A549 (cell line): ENCODE measurements at regions not wholly inside any gene's neighbourhood (a gene's known extent, or its start where the extent isn't known, plus 50 kb on each side); places are given as distances from the start of the nearest gene placed in this dataset.

Source experiments
- ATAC-seq, 2 experiments: fragments of 200-7000 bp in 1 of 2; fragments of >200 bp in 1 of 2; cut with Nextera tagmentation in 1 of 2; cut with Tn5 transposase in 1 of 2; 3 replicates each; pipeline versions ENCODE4 v1.8.0 to v1.9.1; 2018 to 2020; ENCODE audit warnings: mild to moderate bottlenecking in 1 of 2, moderate library complexity in 1 of 2
- CTCF ChIA-PET: fragments of 300-600 bp; sonication (Branson Sonifier 250); formaldehyde crosslinking; extraction: SDS; loops from one replicate; lab custom pipeline; 2021; ENCODE audit warnings: antibody characterized with exemption, inconsistent platforms; lab: Yijun Ruan, JAX
- POLR2A ChIA-PET: fragments of 350-600 bp; formaldehyde crosslinking; extraction: SDS; loops from one replicate; lab custom pipeline; 2021; ENCODE audit warnings: antibody characterized with exemption, inconsistent platforms; lab: Yijun Ruan, JAX
- DNase-seq, 2 experiments: peaks; one replicate each; pipeline versions ENCODE4 v3.0.0 to v3.0.0-alpha.2; 2011 to 2016; ENCODE audit warnings: low read depth in 1 of 2, low spot score in 1 of 2
- FAIRE-seq: peaks from 2 replicates; lab custom pipeline; 2011; peaks lifted over from hg19 to GRCh38; lab: Jason Lieb, UNC
- H3K27ac ChIP-seq, 2 experiments: fragments of >200 bp; sonication (Bioruptor Twin); formaldehyde crosslinking; 3 replicates each; pipeline ENCODE4 v1.5.1; 2016 to 2017
- H3K4me1 ChIP-seq: fragments of >200 bp; sonication (Bioruptor Twin); formaldehyde crosslinking; 3 replicates; pipeline ENCODE4 v1.6.1; 2016
- H3K4me2 ChIP-seq: fragments of >200 bp; sonication (Bioruptor Twin); formaldehyde crosslinking; 3 replicates; pipeline ENCODE4 v1.6.1; 2016
- H3K4me3 ChIP-seq: fragments of >200 bp; sonication (Bioruptor Twin); formaldehyde crosslinking; 3 replicates; pipeline ENCODE4 v1.5.1; 2016
- H3K9me3 ChIP-seq: fragments of >200 bp; sonication (Bioruptor Twin); formaldehyde crosslinking; 3 replicates; pipeline ENCODE4 v1.6.1; 2016
- CBX2 ChIP-seq: fragments of 200-600 bp; sonication (generic); IDR thresholded peaks from 2 replicates; pipeline ENCODE4 v1.6.1; 2016; ENCODE audit warnings: low read depth, mild to moderate bottlenecking, borderline replicate concordance
- CBX8 ChIP-seq: fragments of 200-600 bp; sonication (generic); IDR thresholded peaks from 2 replicates; pipeline ENCODE4 v1.6.1; 2016
- CHD4 ChIP-seq: fragments of 200-600 bp; sonication (generic); IDR thresholded peaks from 2 replicates; pipeline ENCODE4 v1.6.1; 2016; ENCODE audit warnings: antibody characterized with exemption, mild to moderate bottlenecking, borderline replicate concordance
- EHF ChIP-seq: fragments of 250-450 bp; sonication (Bioruptor Pico); IDR thresholded peaks from 2 replicates; pipeline ENCODE4 v1.5.0; 2020; ENCODE audit warnings: mild to moderate bottlenecking
- EP300 ChIP-seq, 2 experiments: fragments of >200 bp; sonication (Bioruptor Twin); formaldehyde crosslinking; IDR thresholded peaks; 2 replicates in 1 of 2; 3 replicates in 1 of 2; pipeline ENCODE4 v1.6.1; 2016 to 2017
- GATA3 ChIP-seq: IDR thresholded peaks from 2 replicates; pipeline ENCODE4 v1.6.1; 2012; ENCODE audit warnings: borderline replicate concordance
- HOXA7 ChIP-seq: fragments of 250-450 bp; sonication (Bioruptor Pico); IDR thresholded peaks from 2 replicates; pipeline ENCODE4 v1.5.0; 2020; ENCODE audit warnings: mild to moderate bottlenecking, moderate library complexity
- HOXB5 ChIP-seq: fragments of 250-450 bp; sonication (Bioruptor Pico); IDR thresholded peaks from 2 replicates; pipeline ENCODE4 v1.5.0; 2020; ENCODE audit warnings: mild to moderate bottlenecking, moderate library complexity
- JUN ChIP-seq, 2 experiments: fragments of >200 bp; sonication (Bioruptor Twin); formaldehyde crosslinking; IDR thresholded peaks; 2 replicates in 1 of 2; 3 replicates in 1 of 2; pipeline ENCODE4 v1.6.1; 2016 to 2017
- JUNB ChIP-seq: fragments of >200 bp; sonication (Bioruptor Twin); formaldehyde crosslinking; IDR thresholded peaks from 2 replicates; pipeline ENCODE4 v1.6.1; 2016
- NFE2L2 ChIP-seq: fragments of 150-350 bp; conservative IDR thresholded peaks from 2 replicates; pipeline ENCODE4 v1.6.1; 2014; ENCODE audit warnings: low read length
- NPAS2 ChIP-seq: fragments of 250-450 bp; sonication (Bioruptor Pico); IDR thresholded peaks from 2 replicates; pipeline ENCODE4 v1.8.0; 2022; ENCODE audit warnings: mild to moderate bottlenecking, moderate library complexity, borderline replicate concordance
- NR3C1 ChIP-seq: fragments of >200 bp; sonication (Bioruptor Twin); formaldehyde crosslinking; IDR thresholded peaks from 3 replicates; pipeline ENCODE4 v1.6.1; 2017
- PBX3 ChIP-seq: IDR thresholded peaks from 2 replicates; pipeline ENCODE4 v1.6.1; 2012
- PHF8 ChIP-seq: fragments of 200-600 bp; sonication (generic); IDR thresholded peaks from 2 replicates; pipeline ENCODE4 v1.6.1; 2016; ENCODE audit warnings: low read depth, mild to moderate bottlenecking, antibody characterized with exemption, moderate library complexity, borderline replicate concordance
- RAD21 ChIP-seq, 2 experiments: fragments of >200 bp in 1 of 2; sonication (Bioruptor Twin) in 1 of 2; formaldehyde crosslinking in 1 of 2; IDR thresholded peaks in 1 of 2; conservative IDR thresholded peaks in 1 of 2; 2 replicates in 1 of 2; 3 replicates in 1 of 2; pipeline ENCODE4 v1.6.1; 2012 to 2018; ENCODE audit warnings: inconsistent platforms in 1 of 2
- RARB ChIP-seq: fragments of 250-450 bp; sonication (Bioruptor Pico); IDR thresholded peaks from 2 replicates; pipeline ENCODE4 v1.8.0; 2021; ENCODE audit warnings: mild to moderate bottlenecking, moderate library complexity
- RCOR1 ChIP-seq: fragments of 150-350 bp; IDR thresholded peaks from 2 replicates; pipeline ENCODE4 v1.6.1; 2014; ENCODE audit warnings: antibody characterized with exemption, low read length, low read depth
- REST ChIP-seq: fragments of 200-600 bp; sonication (generic); IDR thresholded peaks from 2 replicates; pipeline ENCODE4 v1.6.1; 2016; ENCODE audit warnings: antibody characterized with exemption, mild to moderate bottlenecking, moderate library complexity
- RFX5 ChIP-seq: fragments of 450-650 bp; IDR thresholded peaks from 2 replicates; pipeline ENCODE4 v1.7.1; 2014; ENCODE audit warnings: antibody characterized with exemption, mild to moderate bottlenecking, moderate library complexity
- TP53 ChIP-seq: fragments of 250-450 bp; sonication (Bioruptor Pico); IDR thresholded peaks from 2 replicates; pipeline ENCODE4 v1.5.0; 2021; ENCODE audit warnings: mild to moderate bottlenecking, moderate library complexity
- ZNF302 ChIP-seq: fragments of 250-450 bp; sonication (Bioruptor Pico); IDR thresholded peaks from 2 replicates; pipeline ENCODE4 v1.9.0; 2021; ENCODE audit warnings: inconsistent platforms, mild to moderate bottlenecking, moderate library complexity
- ZSCAN20 ChIP-seq: fragments of 250-450 bp; sonication (Bioruptor Pico); IDR thresholded peaks from 2 replicates; pipeline ENCODE4 v1.8.0; 2022; ENCODE audit warnings: mild to moderate bottlenecking, moderate library complexity
- WGBS: methylation state at CpG from one replicate; pipeline ENCODE4 v1.1.6; 2017; ENCODE audit errors: missing lambda C conversion rate; 5-methylcytosine and 5-hydroxymethylcytosine counted together
- TF ChIP-seq, protein P1 (sequence below): IDR thresholded peaks from 2 replicates; pipeline ENCODE4 v1.6.1; 2012; ENCODE audit warnings: low read depth, borderline replicate concordance

- Histone ChIP-seq H3K9me3 (no peaks in the 10 kb centered on the region), H3K4me2 (no peak overlapping the region), H3K27ac (no peak overlapping the region), H3K4me3 (no peak overlapping the region), H3K4me1 (no peaks in the 10 kb centered on the region)
- WGBS = 2% methylated on average over 4 of the region's 4 CpGs
- FAIRE-seq (no peak), ATAC-seq (no peak), DNase-seq (no peak)
- POLR2A ChIA-PET = no interaction called here
- CTCF ChIA-PET = no interaction called here
- no peak for TF ChIP-seq PBX3
- TF ChIP-seq RFX5 = no peak
- no peak for TF ChIP-seq EP300 (IDR thresholded peaks at IDR 0.05)
- no peak for TF ChIP-seq JUNB
- no peak for TF ChIP-seq CHD4
- TF ChIP-seq, all 56 proteins: peak for 0
Observed at GRCh38 chr1:4207183-4207582, 307.1 kb upstream of the C1orf174 start.

- 17% methylated on average over 7 of the region's 10 CpGs for WGBS
- POLR2A ChIA-PET = no interaction called here
- no peaks in the 10 kb centered on the region for H3K4me1 ChIP-seq
- FAIRE-seq (no peak), ATAC-seq (no peak), DNase-seq (no peak)
- no peak overlapping the region for H3K4me2 ChIP-seq
- no peaks in the 10 kb centered on the region for H3K9me3 ChIP-seq
- no peak for TF ChIP-seq HOXB5 (CRISPR knock-in tag)
- TF ChIP-seq RCOR1 = no peak
- no peak for TF ChIP-seq CBX2
- TF ChIP-seq PBX3 = no peak
- no peak for TF ChIP-seq NR3C1
- H3K4me3 ChIP-seq = no peak overlapping the region
- CTCF ChIA-PET = no interaction called here
- H3K27ac ChIP-seq = no peak overlapping the region
Observed at GRCh38 chr1:4207842-4208692, 308.0 kb upstream of the C1orf174 start.

DNA sequence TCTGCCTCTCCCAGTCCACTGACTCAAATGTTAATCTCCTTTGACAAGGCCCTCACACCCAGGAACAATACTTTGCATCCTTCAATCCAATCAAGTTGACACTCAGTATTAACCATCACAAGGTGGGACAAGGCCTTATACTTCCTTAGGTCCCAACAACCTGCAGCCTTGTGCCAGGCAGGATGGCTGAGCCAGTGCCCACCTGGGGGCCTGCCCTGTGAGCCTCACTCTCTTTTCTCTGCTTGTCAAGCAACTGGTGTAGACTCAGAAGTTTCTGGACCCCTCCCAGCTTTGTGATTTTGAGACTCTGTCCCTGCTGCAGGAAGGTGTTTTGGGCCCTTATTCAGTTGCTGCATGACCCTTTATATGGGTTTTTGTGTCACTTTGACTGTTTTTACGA is 310.0 kb upstream of the C1orf174 start:
- Histone ChIP-seq H3K4me3 (no peak overlapping the region), H3K4me1 (no peaks in the 10 kb centered on the region), H3K27ac (no peak overlapping the region), H3K4me2 (no peak overlapping the region), H3K9me3 (no peaks in the 10 kb centered on the region)
- no peak for FAIRE-seq
- no peak for DNase-seq
- CTCF ChIA-PET = no interaction called here
- TF ChIP-seq RAD21 (conservative IDR thresholded peaks at IDR 0.05 in 1 of 2, IDR thresholded peaks at IDR 0.05 in 1 of 2) = no peak
- no peak for TF ChIP-seq EHF (CRISPR knock-in tag)
- no peak for TF ChIP-seq CBX2
- no peak for TF ChIP-seq PHF8
- no peak for TF ChIP-seq HOXA7 (CRISPR knock-in tag)
- no peak for TF ChIP-seq ZSCAN20
- TF ChIP-seq REST = no peak
- no peak for TF ChIP-seq JUN (IDR thresholded peaks at IDR 0.05)
- no peak for TF ChIP-seq ZNF302
- TF ChIP-seq CBX8 = no peak
- no peak for TF ChIP-seq NFE2L2
- no peak for TF ChIP-seq NPAS2
- no peak for TF ChIP-seq EP300 (IDR thresholded peaks at IDR 0.05)
- TF ChIP-seq, protein P1, sequence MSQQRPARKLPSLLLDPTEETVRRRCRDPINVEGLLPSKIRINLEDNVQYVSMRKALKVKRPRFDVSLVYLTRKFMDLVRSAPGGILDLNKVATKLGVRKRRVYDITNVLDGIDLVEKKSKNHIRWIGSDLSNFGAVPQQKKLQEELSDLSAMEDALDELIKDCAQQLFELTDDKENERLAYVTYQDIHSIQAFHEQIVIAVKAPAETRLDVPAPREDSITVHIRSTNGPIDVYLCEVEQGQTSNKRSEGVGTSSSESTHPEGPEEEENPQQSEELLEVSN = no peak
- no peak for TF ChIP-seq TP53
- TF ChIP-seq JUNB = no peak
- no peak for TF ChIP-seq RARB
- TF ChIP-seq GATA3 = no peak
- POLR2A ChIA-PET = no interaction called here
- WGBS = 8% methylated on average over 1 of the region's 1 CpG
- ATAC-seq = no peak
